Dedifferentiated amniotic fluid mesenchymal stem cell (primary cell): ENCODE measurements at regions not wholly inside any gene's neighbourhood (a gene's known extent, or its start where the extent isn't known, plus 50 kb on each side); places are given as distances from the start of the nearest gene placed in this dataset.

ENCODE experiments used
- DNase-seq: peaks from one replicate; pipeline ENCODE4 v3.0.0-alpha.2; 2016; ENCODE audit errors: extremely low spot score

- peak; percentile 19 for DNase-seq
Observed at GRCh38 chr4:156101571-156101970, 147.9 kb upstream of the CTSO start.

GRCh38 chr4:156100651-156101050 is 147.0 kb upstream of the CTSO start:
- DNase-seq, result no peak

- no peak for DNase-seq
Observed at GRCh38 chr4:156098805-156099204, 145.1 kb upstream of the CTSO start.

GRCh38 chr4:156085100-156085499 is 131.4 kb upstream of the CTSO start:
- DNase-seq, result no peak

GRCh38 chr4:156084373-156084772 is 130.7 kb upstream of the CTSO start:
- no peak for DNase-seq

GRCh38 chr4:156073976-156074375 is 120.3 kb upstream of the CTSO start:
- DNase-seq, result no peak

GRCh38 chr4:156060661-156061060 is 107.0 kb upstream of the CTSO start:
- DNase-seq, result no peak

GRCh38 chr4:156053174-156053573 is 99.5 kb upstream of the CTSO start:
- no peak for DNase-seq

GRCh38 chr4:156052116-156052515 is 98.5 kb upstream of the CTSO start:
- no peak for DNase-seq

- no peak for DNase-seq
Observed at GRCh38 chr4:156038772-156039171, 85.1 kb upstream of the CTSO start.

GRCh38 chr4:156036496-156036895 is 82.8 kb upstream of the CTSO start:
- no peak for DNase-seq

- DNase-seq, result no peak
Observed at GRCh38 chr4:156029691-156030090, 76.0 kb upstream of the CTSO start.

GRCh38 chr4:156021298-156021697 is 67.6 kb upstream of the CTSO start:
- DNase-seq, result no peak

GRCh38 chr4:156019246-156019645 is 65.6 kb upstream of the CTSO start:
- DNase-seq, result no peak

GRCh38 chr4:156018383-156018782 is 64.7 kb upstream of the CTSO start:
- no peak for DNase-seq

GRCh38 chr4:156015781-156016180 is 62.1 kb upstream of the CTSO start:
- DNase-seq, result no peak

GRCh38 chr4:156006192-156006591 is 52.5 kb upstream of the CTSO start:
- DNase-seq, result no peak
